Kidney (tissue), 13 donors: ENCODE measurements at regions not wholly inside any gene's neighbourhood (a gene's known extent, or its start where the extent isn't known, plus 50 kb on each side); places are given as distances from the start of the nearest gene placed in this dataset.

ENCODE experiments used
- DNase-seq, 5 donors: peaks; one replicate each; pipeline ENCODE4 v3.0.0-alpha.2; 2013 to 2020
- FAIRE-seq: peaks from 2 replicates; lab custom pipeline; 2012; peaks lifted over from hg19 to GRCh38; lab: Jason Lieb, UNC
- H3K27ac ChIP-seq, 2 donors: one replicate each; pipeline ENCODE4 v1.7.0; 2013; ENCODE audit warnings: low read depth in 2 of 2, low read length in 2 of 2, inconsistent platforms in 1 of 2
- H3K27me3 ChIP-seq: one replicate; pipeline ENCODE4 v1.7.1; 2013; ENCODE audit warnings: low read length, inconsistent platforms; ENCODE audit not compliant: control insufficient read depth, insufficient read depth
- H3K36me3 ChIP-seq, 3 donors: one replicate each; pipeline versions ENCODE4 v1.7.0 to v1.7.1; 2013; ENCODE audit warnings: low read length in 3 of 3, control low read depth in 1 of 3, inconsistent platforms in 1 of 3; ENCODE audit not compliant: insufficient read depth in 3 of 3, control insufficient read depth in 2 of 3
- H3K4me1 ChIP-seq, 3 donors: one replicate each; pipeline versions ENCODE4 v1.7.0 to v1.7.1; 2013; ENCODE audit warnings: low read length in 3 of 3, inconsistent platforms in 1 of 3, low read depth in 1 of 3; ENCODE audit not compliant: control insufficient read depth in 2 of 3, insufficient read depth in 2 of 3
- H3K4me3 ChIP-seq, 3 donors: one replicate each; pipeline versions ENCODE4 v1.7.0 to v1.8.1; 2013; ENCODE audit warnings: low read length in 3 of 3, control low read depth in 1 of 3, inconsistent platforms in 1 of 3
- H3K9ac ChIP-seq, 3 donors: one replicate each; pipeline versions ENCODE4 v1.7.0 to v1.7.1; 2013; ENCODE audit warnings: low read length in 3 of 3, control low read depth in 1 of 3, inconsistent platforms in 1 of 3
- H3K9me3 ChIP-seq, 3 donors: one replicate each; pipeline versions ENCODE4 v1.7.0 to v1.7.1; 2013; ENCODE audit warnings: low read length in 3 of 3, control low read depth in 1 of 3, inconsistent platforms in 1 of 3; ENCODE audit not compliant: control insufficient read depth in 2 of 3, insufficient read depth in 1 of 3
- CTCF ChIP-seq: IDR thresholded peaks from 3 replicates; pipeline ENCODE4 v1.5.1; 2012; ENCODE audit warnings: mild to moderate bottlenecking, moderate library complexity, borderline replicate concordance; ENCODE audit not compliant: insufficient read depth; ENCODE audit errors: extremely low read depth
- intact Hi-C: fragments of 100-400 bp; cut with DNase I; formaldehyde crosslinking; loops from one replicate; pipeline ENCODE4 v1.11.1; 2022
- donor health status: control.
- donor health status: control.
- donor health status: control.
- donor health status: control.
- donor health status: control.
- donor health status: DM: yes; HTN: yes; CAD: no.
- donor health status: Normal renal cell carcinoma (clear cell type).

- no peak for FAIRE-seq
- no peak for TF ChIP-seq CTCF
- no peaks in the 10 kb centered on the region for H3K27me3 ChIP-seq
- intact Hi-C loops = no loop called here
- H3K4me1 ChIP-seq = no peaks in the 10 kb centered on the region
- no peak for DNase-seq
- no peaks in the 10 kb centered on the region for H3K36me3 ChIP-seq
- H3K4me3 ChIP-seq = no peak overlapping the region
- H3K9ac ChIP-seq = no peak overlapping the region
- H3K9me3 ChIP-seq = no peaks in the 10 kb centered on the region
- H3K27ac ChIP-seq = no peak overlapping the region
Observed at GRCh38 chr14:89502966-89503365, 85.9 kb upstream of the FOXN3 start.

GRCh38 chr14:89501381-89501780 is 84.3 kb upstream of the FOXN3 start:
- Histone ChIP-seq H3K27me3 (no peaks in the 10 kb centered on the region), H3K36me3 (no peaks in the 10 kb centered on the region), H3K4me1 (no peaks in the 10 kb centered on the region), H3K27ac (no peak overlapping the region), H3K9ac (no peak overlapping the region), H3K9me3 (no peaks in the 10 kb centered on the region), H3K4me3 (no peak overlapping the region)
- intact Hi-C loops = no loop called here
- no peak for TF ChIP-seq CTCF
- FAIRE-seq (no peak), DNase-seq (no peak)

- no peak for FAIRE-seq
Observed at GRCh38 chr14:89500303-89500702, 83.3 kb upstream of the FOXN3 start.

More at GRCh38 chr14:89500303-89500702, 83.3 kb upstream of the FOXN3 start:
- Histone ChIP-seq H3K27me3 (no peaks in the 10 kb centered on the region), H3K9me3 (no peaks in the 10 kb centered on the region), H3K27ac (no peak overlapping the region), H3K4me3 (no peak overlapping the region), H3K9ac (no peak overlapping the region), H3K36me3 (no peaks in the 10 kb centered on the region), H3K4me1 (no peaks in the 10 kb centered on the region)
- no peak for DNase-seq
- intact Hi-C loops = no loop called here
- no peak for TF ChIP-seq CTCF
